ENCODE measurements at regions not wholly inside any gene's neighbourhood (a gene's known extent, or its start where the extent isn't known, plus 50 kb on each side); places are given as distances from the start of the nearest gene placed in this dataset.
A peak's percentile ranks its signal among the peaks of the same experiment; 100 is the strongest.

GRCh38 chr3:137938876-137939275 lies 71.1 kb upstream of the CLDN18 start:
- intact Hi-C loops (cut with DNase I): no loop called here
- WGBS, 2 donors: 93 to 97% methylated on average over 2 of the region's 2 CpGs
- H3K27ac ChIP-seq: no peak overlapping the region

DNA sequence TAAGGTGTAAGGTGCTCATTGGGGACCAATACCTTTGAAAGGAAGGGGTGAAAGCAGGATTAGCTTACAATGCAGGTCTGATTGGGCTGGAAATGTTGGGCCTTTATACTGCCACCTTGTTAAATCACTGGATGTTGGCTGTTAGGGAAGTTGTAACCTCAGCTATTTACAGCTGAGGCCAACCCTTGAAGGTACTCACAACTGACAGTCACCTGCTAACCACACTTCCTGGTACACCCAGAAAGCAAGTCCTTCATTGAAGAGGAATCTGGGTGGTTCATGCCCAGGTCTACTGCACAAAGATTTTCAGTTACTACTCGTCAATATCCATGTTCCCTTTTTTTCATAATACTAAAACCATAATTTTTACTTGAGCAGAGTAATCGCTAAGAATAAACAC lies 65.4 kb upstream of the CLDN18 start:
- WGBS, 2 donors: 81 to 92% methylated on average over 2 of the region's 2 CpGs
- no peaks in the 10 kb centered on the region for H3K36me3 ChIP-seq
- H3K4me1 ChIP-seq: peaks cover 0 to 3% (median 0%) of the 10 kb centered on the region in 3 donors
- intact Hi-C loops (cut with DNase I): no loop called here
- peaks cover 0 to 10% (median 0%) of the 10 kb centered on the region in 4 donors for H3K27me3 ChIP-seq
- H3K4me3 ChIP-seq: no peak overlapping the region
- no peak for DNase-seq
- no peak overlapping the region for H3K27ac ChIP-seq
- no peaks in the 10 kb centered on the region for H3K9me3 ChIP-seq
- TF ChIP-seq CTCF (IDR thresholded peaks at IDR 0.05): no peak
- TF ChIP-seq POLR2A (IDR thresholded peaks at IDR 0.05): no peak

More at GRCh38 chr3:137938876-137939275, 71.1 kb upstream of the CLDN18 start:
- Histone ChIP-seq H3K36me3 (no peaks in the 10 kb centered on the region), H3K4me3 (no peak overlapping the region), H3K9me3 (no peaks in the 10 kb centered on the region), H3K27me3 (no peaks in the 10 kb centered on the region), H3K4me1 (no peaks in the 10 kb centered on the region)
- DNase-seq: no peak
- TF ChIP-seq POLR2A (IDR thresholded peaks at IDR 0.05) (no peak), CTCF (IDR thresholded peaks at IDR 0.05) (no peak)

DNA sequence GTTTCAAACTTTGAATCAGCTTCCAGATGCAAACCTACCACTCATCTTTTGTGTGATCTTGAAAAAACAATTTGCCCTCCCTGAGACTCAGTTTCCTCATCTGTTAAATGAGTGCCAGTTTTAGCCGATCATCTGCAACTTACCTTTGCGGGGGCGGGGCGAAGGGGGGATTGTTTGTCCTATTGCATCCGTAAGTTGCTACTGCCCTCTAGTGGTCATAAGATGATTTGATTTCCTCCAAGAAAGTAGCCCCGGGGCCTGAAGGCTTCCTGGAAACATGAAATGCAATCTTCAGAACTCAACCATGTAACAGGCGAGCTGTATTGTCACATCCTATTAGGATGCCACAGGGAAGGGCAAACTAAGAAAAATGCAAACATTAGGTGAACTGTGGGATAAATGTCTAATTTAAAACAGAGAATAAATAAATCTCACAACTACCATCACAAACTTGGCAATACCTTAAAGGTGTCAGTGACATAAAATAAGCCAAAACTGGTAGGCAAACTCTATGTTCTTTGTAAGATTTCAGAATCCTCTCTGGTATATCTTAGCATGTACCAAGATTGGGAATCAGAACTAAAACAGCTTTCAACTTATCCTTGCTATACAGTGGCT lies 63.5 kb upstream of the CLDN18 start:
- Histone ChIP-seq H3K27ac (no peak overlapping the region), H3K4me1 (peaks cover 0 to 3% (median 0%) of the 10 kb centered on the region in 3 donors), H3K36me3 (no peaks in the 10 kb centered on the region), H3K4me3 (no peak overlapping the region), H3K9me3 (no peaks in the 10 kb centered on the region), H3K27me3 (peaks cover 0 to 10% (median 0%) of the 10 kb centered on the region in 4 donors)
- WGBS, 2 donors: 1 to 2% methylated on average over 7 of the region's 7 CpGs
- intact Hi-C loops (cut with DNase I): no loop called here
- no peak for DNase-seq
- peak; percentile 41 to 69 (median 58) for TF ChIP-seq CTCF (IDR thresholded peaks at IDR 0.05)
- no peak for TF ChIP-seq POLR2A (IDR thresholded peaks at IDR 0.05)

DNA sequence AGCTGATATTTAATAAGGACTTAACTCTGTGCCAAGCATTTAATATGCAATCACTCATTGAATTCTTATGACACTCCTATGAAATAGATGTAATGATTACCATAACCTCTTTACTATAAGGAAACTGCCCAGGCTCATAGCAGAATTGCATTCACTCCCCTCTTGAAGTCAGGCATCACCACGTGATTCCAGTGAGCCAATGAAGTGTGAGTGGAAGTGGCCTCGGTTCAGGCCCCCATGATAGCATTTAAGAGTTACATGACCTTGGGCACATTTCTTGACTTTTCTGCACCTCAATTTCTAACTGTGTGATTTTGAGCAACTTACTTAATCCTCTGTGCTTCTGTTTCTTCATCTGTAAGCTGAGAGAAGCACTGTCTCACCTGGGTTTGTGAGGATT lies 62.8 kb upstream of the CLDN18 start:
- 64 to 67% methylated on average over 2 of the region's 2 CpGs for WGBS, 2 donors
- intact Hi-C loops (cut with DNase I): no loop called here
- no peak overlapping the region for H3K27ac ChIP-seq

More for the DNA sequence above, 62.8 kb upstream of the CLDN18 start:
- H3K27me3 ChIP-seq: peaks cover 0 to 10% (median 0%) of the 10 kb centered on the region in 4 donors
- no peaks in the 10 kb centered on the region for H3K9me3 ChIP-seq
- H3K4me3 ChIP-seq: no peak overlapping the region
- TF ChIP-seq CTCF (IDR thresholded peaks at IDR 0.05) (no peak), POLR2A (IDR thresholded peaks at IDR 0.05) (no peak)
- no peak for DNase-seq
- peaks cover 0 to 3% (median 0%) of the 10 kb centered on the region in 3 donors for H3K4me1 ChIP-seq
- H3K36me3 ChIP-seq: no peaks in the 10 kb centered on the region
